GM06990 (cell line): ENCODE measurements at regions not wholly inside any gene's neighbourhood (a gene's known extent, or its start where the extent isn't known, plus 50 kb on each side); places are given as distances from the start of the nearest gene placed in this dataset.

ENCODE experiments used
- DNase-seq: peaks from one replicate; pipeline ENCODE4 v3.0.0-alpha.2; 2011; ENCODE audit not compliant: insufficient read length; ENCODE audit errors: extremely low read depth
- H3K27me3 ChIP-seq: replicated peaks from 2 replicates; pipeline ENCODE4 v1.6.0; 2011; ENCODE audit warnings: low read length; ENCODE audit not compliant: control insufficient read depth, insufficient read depth
- H3K36me3 ChIP-seq: 2 replicates; pipeline ENCODE4 v1.5.1; 2011; ENCODE audit warnings: low read length; ENCODE audit not compliant: control insufficient read depth, insufficient read depth
- H3K4me3 ChIP-seq: replicated peaks from 2 replicates; pipeline ENCODE4 v1.5.1; 2011; ENCODE audit warnings: low read depth, mild to moderate bottlenecking, control low read depth, low read length
- CTCF ChIP-seq: IDR thresholded peaks from 2 replicates; pipeline ENCODE4 v1.5.1; 2011; ENCODE audit warnings: low read length, control low read depth, mild to moderate bottlenecking, inconsistent platforms; ENCODE audit not compliant: insufficient read depth, poor library complexity, severe bottlenecking

GRCh38 chr1:95671098-95671497 lies 437.1 kb downstream of the RWDD3 start:
- no peak overlapping the region for H3K4me3 ChIP-seq
- no peaks in the 10 kb centered on the region for H3K36me3 ChIP-seq
- DNase-seq = no peak
- TF ChIP-seq CTCF = no peak
- no peaks in the 10 kb centered on the region for H3K27me3 ChIP-seq

DNA sequence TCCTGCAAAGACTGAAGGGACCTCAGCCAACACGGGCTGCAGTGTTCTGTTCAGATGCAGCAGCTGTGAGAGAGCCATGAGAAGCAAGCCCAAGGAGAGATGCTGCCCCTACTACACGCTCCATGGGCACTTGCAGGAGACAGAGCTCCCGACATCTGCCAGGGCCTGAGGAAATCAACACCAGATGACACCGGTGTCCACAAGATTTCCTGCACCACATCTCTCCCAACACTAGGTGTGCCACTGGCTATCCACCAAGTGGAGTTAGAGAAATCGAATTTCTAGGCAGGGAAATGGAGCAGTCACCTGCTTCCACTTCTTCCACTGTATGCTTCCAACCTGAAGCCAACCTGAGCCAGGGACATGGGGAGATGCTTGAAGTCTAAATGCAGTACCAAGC lies 445.3 kb downstream of the RWDD3 start:
- no peak for DNase-seq
- Histone ChIP-seq H3K4me3 (no peak overlapping the region), H3K27me3 (no peaks in the 10 kb centered on the region), H3K36me3 (no peaks in the 10 kb centered on the region)
- no peak for TF ChIP-seq CTCF

DNA sequence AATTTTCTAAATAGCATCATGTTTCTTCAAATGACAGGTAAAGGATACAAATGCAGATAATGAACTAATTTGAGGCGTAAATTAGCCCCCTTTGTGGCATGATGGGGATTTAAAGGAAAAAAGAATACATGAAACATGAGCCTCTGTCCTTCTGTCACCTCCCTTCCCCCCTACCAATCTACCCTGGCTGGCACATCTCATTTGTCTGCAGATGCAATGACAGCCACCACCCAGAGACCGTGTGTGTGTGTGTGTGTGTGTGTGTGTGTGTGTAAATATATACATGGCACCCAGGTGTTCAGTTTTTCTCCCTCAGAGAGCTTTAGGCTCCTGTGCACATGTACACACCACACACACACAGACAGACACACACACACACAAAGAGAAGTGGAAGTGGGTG lies 451.1 kb downstream of the RWDD3 start:
- TF ChIP-seq CTCF = no peak
- H3K27me3 ChIP-seq = no peaks in the 10 kb centered on the region
- no peaks in the 10 kb centered on the region for H3K36me3 ChIP-seq
- DNase-seq = no peak
- H3K4me3 ChIP-seq = no peak overlapping the region

DNA sequence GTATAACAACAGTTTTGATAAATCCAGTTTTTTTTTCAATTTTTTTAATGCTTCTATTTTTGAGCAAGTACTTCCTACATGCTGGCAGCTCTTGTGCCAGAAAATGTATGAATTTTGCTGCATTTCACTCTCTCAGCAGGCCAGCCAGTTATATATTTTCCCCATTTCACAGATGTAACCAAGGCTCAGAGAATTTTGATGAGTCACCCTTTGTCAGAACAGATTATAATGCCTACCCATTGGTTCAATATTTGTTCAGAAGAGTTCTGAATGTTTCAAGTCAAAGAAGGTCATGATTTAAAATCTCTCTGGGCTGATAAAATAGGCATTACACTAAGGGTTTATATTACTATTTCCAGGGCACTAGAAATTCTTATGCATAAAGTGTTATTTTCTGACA lies 452.2 kb downstream of the RWDD3 start:
- Histone ChIP-seq H3K27me3 (no peaks in the 10 kb centered on the region), H3K36me3 (no peaks in the 10 kb centered on the region), H3K4me3 (no peak overlapping the region)
- DNase-seq = no peak
- TF ChIP-seq CTCF = no peak

GRCh38 chr1:95699149-95699953 lies 465.3 kb downstream of the RWDD3 start:
- DNase-seq = no peak
- H3K4me3 ChIP-seq = no peak overlapping the region
- H3K36me3 ChIP-seq = no peaks in the 10 kb centered on the region
- TF ChIP-seq CTCF = no peak
- H3K27me3 ChIP-seq = no peaks in the 10 kb centered on the region
